ENCODE measurements at regions not wholly inside any gene's neighbourhood (a gene's known extent, or its start where the extent isn't known, plus 50 kb on each side); places are given as distances from the start of the nearest gene placed in this dataset.

DNA sequence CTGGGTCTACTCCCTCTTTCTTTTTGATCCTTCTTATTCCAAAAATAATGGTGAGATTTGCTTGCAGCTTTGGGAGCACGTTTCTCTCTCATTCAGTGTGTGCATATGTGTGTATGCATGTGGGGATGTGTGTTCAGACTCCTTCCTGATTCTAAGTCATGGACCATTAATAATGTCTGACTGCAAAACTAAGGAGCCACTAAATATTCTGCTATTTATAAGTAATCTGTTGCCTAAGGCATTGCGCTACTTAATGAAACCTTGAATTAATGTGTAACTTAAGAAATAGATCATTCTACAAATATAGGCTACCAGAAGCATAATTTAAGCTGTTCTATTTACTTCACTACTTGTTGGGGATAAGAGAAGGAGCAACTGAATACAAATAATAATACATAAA is 182.1 kb downstream of the TFCP2L1 start:
- no peaks in the 10 kb centered on the region for H3K36me3 ChIP-seq (ENCODE audit: insufficient read depth in 1 of 2, low read depth in 1 of 2)
- H3K27ac ChIP-seq, result no peak overlapping the region
- no peaks in the 10 kb centered on the region for H3K9me3 ChIP-seq
- DNase-seq (no peak), ATAC-seq (no peak)
- TF ChIP-seq CTCF (IDR thresholded peaks at IDR 0.05), result no peak
- intact Hi-C loops (cut with DNase I), result no loop called here
- no peak overlapping the region for H3K4me3 ChIP-seq
- WGBS, 3 donors, result 86 to 93% (median 88%) methylated on average over 2 of the region's 2 CpGs
- peaks cover 0 to 5% (median 0%) of the 10 kb centered on the region in 3 donors for H3K27me3 ChIP-seq (ENCODE audit: insufficient read depth in 3 of 3, low read length in 2 of 3)
- H3K4me1 ChIP-seq, result no peaks in the 10 kb centered on the region

DNA sequence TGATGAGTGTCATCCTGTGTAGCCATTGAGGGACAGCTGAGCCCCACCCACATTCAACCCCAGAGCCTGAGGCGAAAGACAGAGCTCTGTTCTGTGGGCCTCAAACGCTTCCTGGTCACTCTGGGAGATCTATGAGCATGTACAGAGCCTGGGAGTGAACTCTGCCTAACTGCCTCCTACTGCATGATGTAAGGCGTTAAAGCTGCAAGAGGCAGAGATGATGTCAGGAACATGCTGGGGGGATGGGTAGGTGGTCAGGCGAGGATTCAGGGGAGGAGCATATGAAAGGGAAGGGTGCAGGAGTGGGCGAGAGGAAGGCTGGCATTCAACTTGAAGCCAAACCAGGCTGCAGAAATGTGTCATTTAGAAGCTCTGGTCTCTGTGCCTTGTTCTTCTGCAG is 181.0 kb downstream of the TFCP2L1 start:
- intact Hi-C loops (cut with DNase I), result no loop called here
- no peaks in the 10 kb centered on the region for H3K36me3 ChIP-seq (ENCODE audit: insufficient read depth in 1 of 2, low read depth in 1 of 2)
- no peak overlapping the region for H3K27ac ChIP-seq
- no peak overlapping the region for H3K4me3 ChIP-seq
- H3K27me3 ChIP-seq (ENCODE audit: insufficient read depth in 3 of 3, low read length in 2 of 3), result peaks cover 0 to 5% (median 0%) of the 10 kb centered on the region in 3 donors
- no peak for DNase-seq
- WGBS, 3 donors, result 54 to 63% (median 63%) methylated on average over 5 of the region's 5 CpGs
- H3K4me1 ChIP-seq, result no peaks in the 10 kb centered on the region
- ATAC-seq, result no peak
- no peak for TF ChIP-seq CTCF (IDR thresholded peaks at IDR 0.05)
- no peaks in the 10 kb centered on the region for H3K9me3 ChIP-seq

DNA sequence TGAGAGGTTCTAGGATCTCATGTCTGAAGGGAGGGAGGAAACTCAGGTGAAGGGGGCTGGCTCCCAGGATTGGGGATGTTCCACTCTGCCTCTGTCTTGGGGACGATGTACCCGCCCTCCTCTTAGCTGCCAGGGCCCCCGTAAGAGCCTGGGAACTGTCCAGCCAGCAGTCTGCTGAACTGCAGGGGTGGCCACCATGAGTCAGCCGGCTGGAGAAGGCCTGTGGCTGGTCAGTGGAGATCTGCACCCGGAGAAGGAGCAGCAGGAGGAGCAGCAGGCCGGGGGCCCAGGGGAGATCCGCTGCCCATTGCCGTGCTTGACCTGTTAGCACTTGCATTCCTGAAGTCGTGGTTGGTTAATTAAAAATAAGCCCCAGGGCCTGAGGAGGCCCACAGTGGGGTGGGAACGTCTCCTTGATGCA is 180.3 kb downstream of the TFCP2L1 start:
- ATAC-seq (no peak), DNase-seq (no peak)
- 47 to 54% (median 51%) methylated on average over 10 of the region's 10 CpGs for WGBS, 3 donors
- TF ChIP-seq CTCF (IDR thresholded peaks at IDR 0.05), result no peak
- intact Hi-C loops (cut with DNase I), result no loop called here
- Histone ChIP-seq H3K36me3 (ENCODE audit: insufficient read depth in 1 of 2, low read depth in 1 of 2) (no peaks in the 10 kb centered on the region), H3K27ac (no peak overlapping the region), H3K4me3 (no peak overlapping the region), H3K9me3 (no peaks in the 10 kb centered on the region), H3K27me3 (ENCODE audit: insufficient read depth in 3 of 3, low read length in 2 of 3) (peaks cover 0 to 5% (median 0%) of the 10 kb centered on the region in 3 donors), H3K4me1 (no peaks in the 10 kb centered on the region)

GRCh38 chr2:121110924-121111323 is 174.1 kb downstream of the TFCP2L1 start:
- Histone ChIP-seq H3K27ac (no peak overlapping the region), H3K9me3 (no peaks in the 10 kb centered on the region), H3K4me3 (no peak overlapping the region), H3K4me1 (no peaks in the 10 kb centered on the region), H3K27me3 (ENCODE audit: insufficient read depth in 3 of 3, low read length in 2 of 3) (no peaks in the 10 kb centered on the region), H3K36me3 (ENCODE audit: insufficient read depth in 1 of 2, low read depth in 1 of 2) (no peaks in the 10 kb centered on the region)
- ATAC-seq (no peak), DNase-seq (no peak)
- intact Hi-C loops (cut with DNase I), result loop anchor here in 1 of 2 donors (5.0 kb wide), 1 partner anchor 196 kb away; no protein-coding TSS in a partner anchor
- TF ChIP-seq CTCF (IDR thresholded peaks at IDR 0.05), result no peak

- Histone ChIP-seq H3K36me3 (ENCODE audit: insufficient read depth in 1 of 2, low read depth in 1 of 2) (no peaks in the 10 kb centered on the region), H3K4me1 (no peaks in the 10 kb centered on the region), H3K9me3 (no peaks in the 10 kb centered on the region), H3K4me3 (no peak overlapping the region), H3K27me3 (ENCODE audit: insufficient read depth in 3 of 3, low read length in 2 of 3) (peaks cover 0 to 2% (median 0%) of the 10 kb centered on the region in 3 donors), H3K27ac (no peak overlapping the region)
- intact Hi-C loops (cut with DNase I), result no loop called here
- DNase-seq (no peak), ATAC-seq (no peak)
- no peak for TF ChIP-seq CTCF (IDR thresholded peaks at IDR 0.05)
- 87 to 91% (median 88%) methylated on average over 7 of the region's 7 CpGs for WGBS, 3 donors
Measured at GRCh38 chr2:121118951-121119350, 166.1 kb downstream of the TFCP2L1 start.

All from psoas muscle (tissue), 7 donors.